SK-N-SH treated with all-trans-retinoic acid at 6 μM for 48 hours (cell line): ENCODE measurements at regions not wholly inside any gene's neighbourhood (a gene's known extent, or its start where the extent isn't known, plus 50 kb on each side); places are given as distances from the start of the nearest gene placed in this dataset.

Source experiments
- ATAC-seq: fragments of 200-7000 bp; cut with Tn5 transposase; 3 replicates; pipeline ENCODE4 v1.9.1; 2020; ENCODE audit warnings: mild to moderate bottlenecking, moderate library complexity
- ARNTL ChIP-seq: fragments of 450-650 bp; formaldehyde crosslinking; IDR thresholded peaks from 2 replicates; pipeline ENCODE4 v1.5.0; 2020; ENCODE audit warnings: low read depth, mild to moderate bottlenecking, moderate library complexity, borderline replicate concordance
- BACH2 ChIP-seq: fragments of 250-450 bp; sonication (Bioruptor Pico); IDR thresholded peaks from 2 replicates; pipeline ENCODE4 v1.9.0; 2021; ENCODE audit warnings: mild to moderate bottlenecking, borderline replicate concordance
- CSDC2 ChIP-seq: fragments of 250-450 bp; sonication (Bioruptor Pico); IDR thresholded peaks from 2 replicates; pipeline ENCODE4 v1.5.0; 2020; ENCODE audit warnings: mild to moderate bottlenecking, moderate library complexity
- GLIS3 ChIP-seq: fragments of 250-450 bp; sonication (Bioruptor Pico); IDR thresholded peaks from 2 replicates; pipeline ENCODE4 v1.5.0; 2020; ENCODE audit warnings: mild to moderate bottlenecking, moderate library complexity
- ISL1 ChIP-seq: fragments of 250-450 bp; sonication (Bioruptor Pico); IDR thresholded peaks from 2 replicates; pipeline ENCODE4 v2.1.2; 2022; ENCODE audit warnings: mild to moderate bottlenecking, moderate library complexity
- PPARA ChIP-seq: fragments of 250-450 bp; sonication (Bioruptor Pico); IDR thresholded peaks from 2 replicates; pipeline ENCODE4 v1.5.0; 2020; ENCODE audit warnings: mild to moderate bottlenecking, borderline replicate concordance
- RARB ChIP-seq: fragments of 250-450 bp; sonication (Bioruptor Pico); IDR thresholded peaks from 2 replicates; pipeline ENCODE4 v1.8.0; 2021; ENCODE audit warnings: mild to moderate bottlenecking, moderate library complexity
- SNAI2 ChIP-seq: fragments of 250-450 bp; sonication (Bioruptor Pico); IDR thresholded peaks from 2 replicates; pipeline ENCODE4 v1.5.0; 2020; ENCODE audit warnings: mild to moderate bottlenecking, moderate library complexity
- TCF4 ChIP-seq: fragments of 250-450 bp; sonication (Bioruptor Pico); IDR thresholded peaks from 2 replicates; pipeline ENCODE4 v1.8.0; 2021; ENCODE audit warnings: mild to moderate bottlenecking, moderate library complexity, borderline replicate concordance
- TOX ChIP-seq: fragments of 250-450 bp; sonication (Bioruptor Pico); IDR thresholded peaks from 2 replicates; pipeline ENCODE4 v1.8.0; 2021; ENCODE audit warnings: mild to moderate bottlenecking, moderate library complexity, borderline replicate concordance
- ZC3H10 ChIP-seq: fragments of 250-450 bp; sonication (Bioruptor Pico); IDR thresholded peaks from 2 replicates; pipeline ENCODE4 v1.5.1; 2021; ENCODE audit warnings: mild to moderate bottlenecking, moderate library complexity
- ZNF565 ChIP-seq: fragments of 450-650 bp; formaldehyde crosslinking; conservative IDR thresholded peaks from 2 replicates; pipeline ENCODE4 v1.5.0; 2020; ENCODE audit warnings: low read depth, mild to moderate bottlenecking, moderate library complexity
- ZNF70 ChIP-seq: fragments of 450-650 bp; formaldehyde crosslinking; IDR thresholded peaks from 2 replicates; pipeline ENCODE4 v1.5.0; 2020; ENCODE audit warnings: mild to moderate bottlenecking, moderate library complexity
- ZNF8 ChIP-seq: fragments of 450-650 bp; formaldehyde crosslinking; IDR thresholded peaks from 2 replicates; pipeline ENCODE4 v1.5.0; 2020; ENCODE audit warnings: mild to moderate bottlenecking, moderate library complexity
- TF ChIP-seq, protein P1 (sequence below): fragments of 250-450 bp; sonication (Bioruptor Pico); IDR thresholded peaks from 2 replicates; pipeline ENCODE4 v1.5.1; 2021; ENCODE audit warnings: mild to moderate bottlenecking, moderate library complexity
- TF ChIP-seq, protein P2 (sequence below): fragments of 250-450 bp; sonication (Bioruptor Pico); IDR thresholded peaks from 2 replicates; pipeline ENCODE4 v1.5.1; 2020; ENCODE audit warnings: low read depth, mild to moderate bottlenecking, moderate library complexity
- TF ChIP-seq, protein P3 (sequence below): fragments of 250-450 bp; sonication (Bioruptor Pico); IDR thresholded peaks from 2 replicates; pipeline ENCODE4 v1.8.0; 2020; ENCODE audit warnings: mild to moderate bottlenecking, moderate library complexity, borderline replicate concordance
- TF ChIP-seq, protein P4 (sequence below): fragments of 250-450 bp; sonication (Bioruptor Pico); IDR thresholded peaks from 2 replicates; pipeline ENCODE4 v1.8.0; 2021; ENCODE audit warnings: low read depth, mild to moderate bottlenecking, moderate library complexity, borderline replicate concordance
- TF ChIP-seq, protein P5 (sequence below): fragments of 250-450 bp; sonication (Bioruptor Pico); IDR thresholded peaks from 2 replicates; pipeline ENCODE4 v1.5.0; 2020; ENCODE audit warnings: mild to moderate bottlenecking, moderate library complexity

DNA sequence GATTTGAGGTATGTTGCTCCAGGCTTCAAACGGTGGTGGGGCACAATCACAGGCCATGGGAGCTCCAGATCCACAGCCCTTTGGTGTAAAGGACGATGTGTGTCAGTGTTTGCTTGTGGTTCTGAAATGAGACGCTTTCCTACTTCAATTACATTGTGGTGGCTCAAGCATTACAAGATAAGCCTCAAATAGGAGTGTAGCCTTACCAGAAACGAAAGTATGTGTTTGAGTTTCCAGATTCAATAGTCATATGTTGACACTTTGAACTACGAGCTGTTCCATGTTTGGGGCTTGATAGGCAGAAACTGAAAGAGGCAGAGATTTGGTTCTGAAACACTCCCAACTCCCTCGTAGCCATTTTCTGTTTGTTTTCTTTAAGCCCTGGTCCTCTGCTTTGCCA is 187.1 kb downstream of the MYLK4 start:
- TF ChIP-seq, protein P1, sequence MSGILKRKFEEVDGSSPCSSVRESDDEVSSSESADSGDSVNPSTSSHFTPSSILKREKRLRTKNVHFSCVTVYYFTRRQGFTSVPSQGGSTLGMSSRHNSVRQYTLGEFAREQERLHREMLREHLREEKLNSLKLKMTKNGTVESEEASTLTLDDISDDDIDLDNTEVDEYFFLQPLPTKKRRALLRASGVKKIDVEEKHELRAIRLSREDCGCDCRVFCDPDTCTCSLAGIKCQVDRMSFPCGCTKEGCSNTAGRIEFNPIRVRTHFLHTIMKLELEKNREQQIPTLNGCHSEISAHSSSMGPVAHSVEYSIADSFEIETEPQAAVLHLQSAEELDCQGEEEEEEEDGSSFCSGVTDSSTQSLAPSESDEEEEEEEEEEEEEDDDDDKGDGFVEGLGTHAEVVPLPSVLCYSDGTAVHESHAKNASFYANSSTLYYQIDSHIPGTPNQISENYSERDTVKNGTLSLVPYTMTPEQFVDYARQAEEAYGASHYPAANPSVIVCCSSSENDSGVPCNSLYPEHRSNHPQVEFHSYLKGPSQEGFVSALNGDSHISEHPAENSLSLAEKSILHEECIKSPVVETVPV, result no peak
- TF ChIP-seq RARB (no peak), TOX (no peak), SNAI2 (no peak), ISL1 (CRISPR knock-in tag) (no peak), CSDC2 (CRISPR knock-in tag) (no peak), ARNTL (CRISPR knock-in tag) (no peak), ZNF70 (CRISPR knock-in tag) (no peak), ZNF565 (CRISPR knock-in tag) (no peak), TCF4 (CRISPR knock-in tag) (no peak), GLIS3 (no peak), BACH2 (CRISPR knock-in tag) (no peak), ZC3H10 (CRISPR knock-in tag) (no peak), ZNF8 (no peak), PPARA (CRISPR knock-in tag) (no peak)
- TF ChIP-seq, protein P2, sequence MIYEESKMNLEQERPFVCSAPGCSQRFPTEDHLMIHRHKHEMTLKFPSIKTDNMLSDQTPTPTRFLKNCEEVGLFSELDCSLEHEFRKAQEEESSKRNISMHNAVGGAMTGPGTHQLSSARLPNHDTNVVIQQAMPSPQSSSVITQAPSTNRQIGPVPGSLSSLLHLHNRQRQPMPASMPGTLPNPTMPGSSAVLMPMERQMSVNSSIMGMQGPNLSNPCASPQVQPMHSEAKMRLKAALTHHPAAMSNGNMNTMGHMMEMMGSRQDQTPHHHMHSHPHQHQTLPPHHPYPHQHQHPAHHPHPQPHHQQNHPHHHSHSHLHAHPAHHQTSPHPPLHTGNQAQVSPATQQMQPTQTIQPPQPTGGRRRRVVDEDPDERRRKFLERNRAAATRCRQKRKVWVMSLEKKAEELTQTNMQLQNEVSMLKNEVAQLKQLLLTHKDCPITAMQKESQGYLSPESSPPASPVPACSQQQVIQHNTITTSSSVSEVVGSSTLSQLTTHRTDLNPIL (CRISPR knock-in tag), result no peak
- TF ChIP-seq, protein P3, sequence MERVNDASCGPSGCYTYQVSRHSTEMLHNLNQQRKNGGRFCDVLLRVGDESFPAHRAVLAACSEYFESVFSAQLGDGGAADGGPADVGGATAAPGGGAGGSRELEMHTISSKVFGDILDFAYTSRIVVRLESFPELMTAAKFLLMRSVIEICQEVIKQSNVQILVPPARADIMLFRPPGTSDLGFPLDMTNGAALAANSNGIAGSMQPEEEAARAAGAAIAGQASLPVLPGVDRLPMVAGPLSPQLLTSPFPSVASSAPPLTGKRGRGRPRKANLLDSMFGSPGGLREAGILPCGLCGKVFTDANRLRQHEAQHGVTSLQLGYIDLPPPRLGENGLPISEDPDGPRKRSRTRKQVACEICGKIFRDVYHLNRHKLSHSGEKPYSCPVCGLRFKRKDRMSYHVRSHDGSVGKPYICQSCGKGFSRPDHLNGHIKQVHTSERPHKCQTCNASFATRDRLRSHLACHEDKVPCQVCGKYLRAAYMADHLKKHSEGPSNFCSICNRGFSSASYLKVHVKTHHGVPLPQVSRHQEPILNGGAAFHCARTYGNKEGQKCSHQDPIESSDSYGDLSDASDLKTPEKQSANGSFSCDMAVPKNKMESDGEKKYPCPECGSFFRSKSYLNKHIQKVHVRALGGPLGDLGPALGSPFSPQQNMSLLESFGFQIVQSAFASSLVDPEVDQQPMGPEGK (CRISPR knock-in tag), result no peak
- TF ChIP-seq, protein P4, sequence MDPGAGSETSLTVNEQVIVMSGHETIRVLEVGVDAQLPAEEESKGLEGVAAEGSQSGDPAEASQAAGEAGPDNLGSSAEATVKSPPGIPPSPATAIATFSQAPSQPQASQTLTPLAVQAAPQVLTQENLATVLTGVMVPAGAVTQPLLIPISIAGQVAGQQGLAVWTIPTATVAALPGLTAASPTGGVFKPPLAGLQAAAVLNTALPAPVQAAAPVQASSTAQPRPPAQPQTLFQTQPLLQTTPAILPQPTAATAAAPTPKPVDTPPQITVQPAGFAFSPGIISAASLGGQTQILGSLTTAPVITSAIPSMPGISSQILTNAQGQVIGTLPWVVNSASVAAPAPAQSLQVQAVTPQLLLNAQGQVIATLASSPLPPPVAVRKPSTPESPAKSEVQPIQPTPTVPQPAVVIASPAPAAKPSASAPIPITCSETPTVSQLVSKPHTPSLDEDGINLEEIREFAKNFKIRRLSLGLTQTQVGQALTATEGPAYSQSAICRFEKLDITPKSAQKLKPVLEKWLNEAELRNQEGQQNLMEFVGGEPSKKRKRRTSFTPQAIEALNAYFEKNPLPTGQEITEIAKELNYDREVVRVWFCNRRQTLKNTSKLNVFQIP, result no peak
- TF ChIP-seq, protein P5, sequence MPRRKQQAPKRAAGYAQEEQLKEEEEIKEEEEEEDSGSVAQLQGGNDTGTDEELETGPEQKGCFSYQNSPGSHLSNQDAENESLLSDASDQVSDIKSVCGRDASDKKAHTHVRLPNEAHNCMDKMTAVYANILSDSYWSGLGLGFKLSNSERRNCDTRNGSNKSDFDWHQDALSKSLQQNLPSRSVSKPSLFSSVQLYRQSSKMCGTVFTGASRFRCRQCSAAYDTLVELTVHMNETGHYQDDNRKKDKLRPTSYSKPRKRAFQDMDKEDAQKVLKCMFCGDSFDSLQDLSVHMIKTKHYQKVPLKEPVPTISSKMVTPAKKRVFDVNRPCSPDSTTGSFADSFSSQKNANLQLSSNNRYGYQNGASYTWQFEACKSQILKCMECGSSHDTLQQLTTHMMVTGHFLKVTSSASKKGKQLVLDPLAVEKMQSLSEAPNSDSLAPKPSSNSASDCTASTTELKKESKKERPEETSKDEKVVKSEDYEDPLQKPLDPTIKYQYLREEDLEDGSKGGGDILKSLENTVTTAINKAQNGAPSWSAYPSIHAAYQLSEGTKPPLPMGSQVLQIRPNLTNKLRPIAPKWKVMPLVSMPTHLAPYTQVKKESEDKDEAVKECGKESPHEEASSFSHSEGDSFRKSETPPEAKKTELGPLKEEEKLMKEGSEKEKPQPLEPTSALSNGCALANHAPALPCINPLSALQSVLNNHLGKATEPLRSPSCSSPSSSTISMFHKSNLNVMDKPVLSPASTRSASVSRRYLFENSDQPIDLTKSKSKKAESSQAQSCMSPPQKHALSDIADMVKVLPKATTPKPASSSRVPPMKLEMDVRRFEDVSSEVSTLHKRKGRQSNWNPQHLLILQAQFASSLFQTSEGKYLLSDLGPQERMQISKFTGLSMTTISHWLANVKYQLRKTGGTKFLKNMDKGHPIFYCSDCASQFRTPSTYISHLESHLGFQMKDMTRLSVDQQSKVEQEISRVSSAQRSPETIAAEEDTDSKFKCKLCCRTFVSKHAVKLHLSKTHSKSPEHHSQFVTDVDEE (CRISPR knock-in tag), result no peak
- TF ChIP-seq, all 23 proteins: peak for 0
- no peak for ATAC-seq

DNA sequence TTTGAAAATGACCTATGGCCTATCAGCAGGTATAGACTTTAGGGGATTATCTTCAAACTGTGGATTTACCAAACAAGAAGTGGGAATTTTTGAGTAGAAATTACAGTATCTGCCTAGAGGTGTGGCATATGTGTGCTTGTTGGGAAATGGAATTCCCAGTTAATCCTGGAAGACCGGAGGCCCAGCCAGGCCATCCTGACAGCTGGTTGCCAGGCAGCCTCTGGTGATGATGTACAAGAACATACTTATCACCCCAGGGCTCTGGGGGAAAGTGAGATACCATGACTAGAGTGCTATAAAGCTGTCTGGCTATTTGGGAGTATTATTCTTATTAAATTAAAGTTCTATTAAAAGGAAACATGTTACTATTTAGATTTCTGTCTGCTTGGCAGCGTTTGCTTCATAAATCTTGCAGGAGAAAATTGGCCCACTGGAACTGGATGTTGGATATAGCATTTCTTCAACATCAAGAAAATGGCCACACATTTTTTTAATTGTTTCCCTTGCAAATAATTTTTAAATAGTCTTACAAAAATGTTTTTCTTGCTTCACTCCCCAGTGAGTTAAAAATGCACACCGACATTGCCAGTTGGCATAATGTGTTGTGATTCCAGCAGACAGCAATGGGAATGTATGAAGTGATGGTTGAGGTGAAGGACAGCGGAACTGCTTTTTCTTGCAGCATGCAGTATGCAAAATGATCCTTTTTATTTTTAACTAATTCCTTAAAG is 187.8 kb downstream of the MYLK4 start:
- peak; percentile 48; the same call in 1 of the 2 replicates for TF ChIP-seq TCF4 (CRISPR knock-in tag)
- TF ChIP-seq GLIS3, result no peak
- no peak for ATAC-seq

DNA sequence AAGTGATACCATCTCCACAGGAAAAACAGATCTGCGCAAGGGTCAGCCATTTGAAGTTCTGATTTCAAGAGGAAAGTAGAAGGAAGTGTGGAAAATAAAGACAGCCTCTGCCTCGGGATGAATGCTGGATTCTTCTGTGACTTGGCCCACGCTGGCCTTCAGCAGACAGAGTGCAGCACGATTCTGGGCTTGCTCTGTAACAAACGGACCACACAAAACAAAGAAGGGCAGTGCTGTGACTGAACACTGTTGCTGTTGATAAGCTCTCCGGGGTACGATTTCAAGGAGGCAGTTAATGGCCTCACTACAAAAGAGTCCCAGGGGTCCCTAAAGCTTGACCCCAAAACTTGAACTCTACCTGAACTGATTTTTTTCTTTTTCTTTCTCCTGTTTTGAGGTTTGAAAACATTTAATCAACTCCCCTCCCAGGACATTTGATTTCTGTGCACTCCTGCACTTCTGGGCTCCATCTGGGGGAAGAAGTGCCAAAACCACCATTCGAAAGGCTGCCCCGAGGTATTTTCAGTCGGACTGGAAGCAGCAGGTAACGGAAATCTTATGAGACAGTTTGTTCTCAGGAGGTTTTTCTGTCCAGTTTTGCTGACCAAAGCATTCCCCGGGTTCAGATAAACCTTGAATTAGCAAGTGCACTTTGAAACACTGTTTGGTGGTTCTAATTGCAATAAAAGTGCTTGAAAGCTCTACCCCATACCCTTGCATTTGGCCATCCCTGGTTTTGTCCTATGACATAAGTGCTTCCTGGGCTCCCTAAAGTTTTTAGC is 189.6 kb downstream of the MYLK4 start:
- ATAC-seq, result no peak

More for the DNA sequence above, 189.6 kb downstream of the MYLK4 start:
- TF ChIP-seq, protein P4, result no peak
- TF ChIP-seq RARB, result no peak
- TF ChIP-seq PPARA (CRISPR knock-in tag), result no peak
- TF ChIP-seq ARNTL (CRISPR knock-in tag), result no peak
